ENCODE measurements at regions not wholly inside any gene's neighbourhood (a gene's known extent, or its start where the extent isn't known, plus 50 kb on each side); places are given as distances from the start of the nearest gene placed in this dataset.

DNA sequence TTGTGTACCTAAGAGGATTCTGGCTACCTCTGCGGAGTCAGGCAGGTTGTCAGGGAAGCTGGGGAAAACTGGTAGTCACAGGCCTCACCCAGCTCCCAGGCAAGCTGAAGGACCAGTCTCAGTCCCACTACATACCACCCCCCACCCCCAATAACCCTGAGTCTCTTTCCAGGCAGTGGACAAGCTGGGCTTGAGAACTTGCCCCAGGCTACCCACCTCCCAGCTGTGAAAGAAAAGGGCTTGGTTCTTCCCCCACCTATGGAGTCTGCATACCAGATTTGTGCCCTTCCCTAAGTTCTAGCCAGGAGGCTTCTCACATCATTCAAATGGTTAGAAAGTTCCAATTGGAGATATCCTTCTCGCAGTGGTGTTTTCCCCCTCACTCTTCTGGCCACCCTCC lies 1678.8 kb downstream of the MAT2B start:
- TF ChIP-seq, protein P1, sequence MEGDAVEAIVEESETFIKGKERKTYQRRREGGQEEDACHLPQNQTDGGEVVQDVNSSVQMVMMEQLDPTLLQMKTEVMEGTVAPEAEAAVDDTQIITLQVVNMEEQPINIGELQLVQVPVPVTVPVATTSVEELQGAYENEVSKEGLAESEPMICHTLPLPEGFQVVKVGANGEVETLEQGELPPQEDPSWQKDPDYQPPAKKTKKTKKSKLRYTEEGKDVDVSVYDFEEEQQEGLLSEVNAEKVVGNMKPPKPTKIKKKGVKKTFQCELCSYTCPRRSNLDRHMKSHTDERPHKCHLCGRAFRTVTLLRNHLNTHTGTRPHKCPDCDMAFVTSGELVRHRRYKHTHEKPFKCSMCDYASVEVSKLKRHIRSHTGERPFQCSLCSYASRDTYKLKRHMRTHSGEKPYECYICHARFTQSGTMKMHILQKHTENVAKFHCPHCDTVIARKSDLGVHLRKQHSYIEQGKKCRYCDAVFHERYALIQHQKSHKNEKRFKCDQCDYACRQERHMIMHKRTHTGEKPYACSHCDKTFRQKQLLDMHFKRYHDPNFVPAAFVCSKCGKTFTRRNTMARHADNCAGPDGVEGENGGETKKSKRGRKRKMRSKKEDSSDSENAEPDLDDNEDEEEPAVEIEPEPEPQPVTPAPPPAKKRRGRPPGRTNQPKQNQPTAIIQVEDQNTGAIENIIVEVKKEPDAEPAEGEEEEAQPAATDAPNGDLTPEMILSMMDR (IDR thresholded peaks at IDR 0.05; ENCODE audit: extremely low read depth, missing control alignments), result no peak
- DNase-seq (ENCODE audit: low spot score), result no peak

DNA sequence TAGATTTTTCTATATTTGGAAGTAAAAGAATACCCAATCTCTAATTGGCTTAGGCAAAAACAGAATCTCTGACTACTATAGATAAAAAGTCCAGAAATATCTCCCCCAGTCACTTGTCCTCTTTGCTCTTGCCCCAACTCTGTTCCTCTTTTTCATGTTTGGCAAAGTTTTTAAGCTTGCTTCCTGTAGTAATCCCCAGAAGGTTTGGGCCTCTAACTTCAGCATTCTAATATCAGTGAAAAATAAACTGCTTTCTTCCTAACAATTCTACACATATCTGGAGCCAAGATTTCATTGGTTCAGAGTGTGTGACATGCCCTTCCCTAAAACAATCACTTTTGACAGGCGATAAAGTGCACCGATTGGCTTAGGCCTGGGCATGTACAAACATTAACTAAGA lies 1680.3 kb downstream of the MAT2B start:
- TF ChIP-seq, protein P1 (IDR thresholded peaks at IDR 0.05; ENCODE audit: extremely low read depth, missing control alignments), result no peak
- no peak for DNase-seq (ENCODE audit: low spot score)

DNA sequence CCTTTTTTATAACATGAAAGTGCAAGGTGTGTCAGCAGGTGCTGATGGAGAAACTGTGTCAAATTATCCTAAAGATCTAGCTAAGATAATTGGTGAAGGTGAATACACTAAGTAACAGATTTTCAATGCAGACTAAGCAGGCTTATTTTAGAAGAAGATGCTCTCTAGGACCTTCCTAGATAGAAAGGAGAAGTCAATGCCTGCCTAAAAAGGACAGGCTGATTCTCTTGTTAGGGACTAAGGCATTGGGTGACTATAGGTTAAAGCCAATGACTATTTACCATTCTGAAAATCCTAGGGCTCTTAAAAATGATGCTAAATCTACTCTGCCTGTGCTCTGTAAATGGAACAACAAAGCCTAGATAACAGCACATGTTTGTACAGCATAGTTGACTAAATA lies 1682.4 kb downstream of the MAT2B start:
- no peak for DNase-seq (ENCODE audit: low spot score)
- TF ChIP-seq, protein P1 (IDR thresholded peaks at IDR 0.05; ENCODE audit: extremely low read depth, missing control alignments), result no peak

DNA sequence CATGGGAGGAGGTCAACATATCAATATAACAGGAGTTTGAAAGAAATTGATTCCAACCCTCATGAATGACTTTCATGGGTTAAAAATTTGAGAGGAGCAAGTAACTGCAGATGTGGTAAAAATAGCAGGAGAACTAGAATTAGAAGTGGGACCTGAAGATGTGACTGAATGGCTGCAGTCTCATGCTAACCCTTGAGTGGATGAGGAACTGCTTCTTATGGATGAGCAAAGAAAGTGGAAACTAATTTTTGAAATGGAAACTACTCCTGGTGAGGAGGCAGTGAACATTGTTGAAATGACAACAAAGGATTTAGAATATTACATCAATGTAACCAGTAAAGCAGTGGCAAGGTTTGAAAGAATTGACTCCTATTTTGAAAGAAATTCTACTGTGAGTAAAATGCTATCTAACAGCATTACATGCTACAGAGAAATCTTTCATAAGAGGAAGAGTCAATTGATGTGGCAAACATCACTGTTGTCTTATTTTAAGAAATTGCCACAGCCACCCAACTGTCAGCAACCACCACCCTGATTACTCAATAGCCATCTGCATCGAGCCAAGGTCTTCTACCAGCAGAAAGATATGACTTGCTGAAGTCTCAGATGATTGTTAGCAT lies 1683.2 kb downstream of the MAT2B start:
- DNase-seq (ENCODE audit: low spot score), result no peak
- TF ChIP-seq, protein P1 (IDR thresholded peaks at IDR 0.05; ENCODE audit: extremely low read depth, missing control alignments), result no peak

DNA sequence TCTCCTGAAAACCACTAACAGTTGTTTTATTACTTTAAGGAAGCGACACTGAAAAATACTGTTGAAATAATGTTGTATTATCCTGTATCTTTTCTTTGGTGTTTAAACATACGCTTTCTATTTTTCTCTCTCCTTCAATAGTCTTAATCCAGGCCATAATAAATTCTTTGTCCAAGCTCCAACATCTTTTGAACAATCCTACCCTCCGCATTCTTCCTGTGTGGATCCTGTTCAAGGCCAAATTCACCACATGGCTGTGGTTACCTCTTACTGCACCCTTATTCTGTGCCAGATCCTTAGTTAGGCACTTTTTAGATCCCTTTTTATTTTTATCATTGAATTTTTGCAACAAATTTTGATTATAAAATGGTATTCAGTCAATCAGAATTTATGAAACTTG lies 1691.5 kb downstream of the MAT2B start:
- TF ChIP-seq, protein P1 (IDR thresholded peaks at IDR 0.05; ENCODE audit: extremely low read depth, missing control alignments), result no peak

DNA sequence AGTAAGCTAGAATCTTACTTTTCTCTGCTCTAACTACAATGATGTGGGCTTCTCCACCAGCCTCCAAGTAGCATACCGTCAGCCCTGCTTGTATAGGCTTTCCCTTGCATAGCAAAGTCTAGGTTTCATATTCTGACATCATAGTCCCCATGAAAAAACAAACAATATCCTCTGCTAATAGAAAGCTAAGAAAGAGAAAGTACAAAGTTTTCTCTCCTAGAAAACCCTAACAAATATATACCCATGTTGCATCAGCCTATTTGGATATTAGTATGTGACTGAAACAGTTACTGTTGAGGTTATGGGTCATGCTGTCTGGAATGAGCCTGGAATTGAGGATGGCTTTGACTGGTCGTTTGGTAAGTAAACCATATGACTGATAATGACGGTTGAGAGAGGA lies 1696.0 kb downstream of the MAT2B start:
- TF ChIP-seq, protein P1 (IDR thresholded peaks at IDR 0.05; ENCODE audit: extremely low read depth, missing control alignments), result no peak
- DNase-seq (ENCODE audit: low spot score), result no peak

More for the DNA sequence above, 1691.5 kb downstream of the MAT2B start:
- DNase-seq (ENCODE audit: low spot score), result no peak

DNA sequence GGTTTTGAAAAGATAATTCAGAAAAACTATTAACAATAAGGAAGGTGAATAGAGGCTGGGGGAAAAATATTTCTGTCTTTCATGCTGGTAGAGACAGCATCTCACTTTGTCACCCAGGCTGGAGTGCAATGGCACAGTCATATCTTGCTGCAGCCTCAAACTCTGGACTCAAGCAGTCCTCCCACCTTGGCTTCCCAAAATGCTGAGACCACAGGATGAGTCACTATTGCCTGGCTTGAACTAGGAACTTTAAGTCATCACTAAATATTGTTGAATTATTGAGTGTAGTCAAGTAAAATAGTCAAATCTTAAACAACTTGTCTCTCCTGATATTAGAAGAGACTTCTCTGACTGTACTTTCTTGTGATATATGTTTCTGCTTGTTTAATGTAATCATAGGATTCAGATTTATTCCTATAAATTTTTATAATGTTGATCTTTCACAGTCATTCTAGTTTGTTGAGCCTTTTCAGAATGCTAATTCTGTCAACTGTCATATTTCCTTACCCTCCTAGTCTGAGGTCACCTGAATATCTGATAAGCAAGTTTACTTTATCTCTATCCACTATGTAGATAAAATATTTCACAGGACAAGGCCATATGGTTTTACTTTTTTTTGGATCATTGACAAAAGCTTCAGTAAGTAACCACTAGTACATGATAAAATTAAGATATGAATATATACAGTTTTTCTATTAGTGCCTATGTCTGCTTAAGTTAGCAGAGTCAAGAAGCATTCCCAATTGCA lies 1696.5 kb downstream of the MAT2B start:
- TF ChIP-seq, protein P1 (IDR thresholded peaks at IDR 0.05; ENCODE audit: extremely low read depth, missing control alignments), result no peak

More for the DNA sequence above, 1696.5 kb downstream of the MAT2B start:
- DNase-seq (ENCODE audit: low spot score), result no peak
